ENCODE measurements at regions not wholly inside any gene's neighbourhood (a gene's known extent, or its start where the extent isn't known, plus 50 kb on each side); places are given as distances from the start of the nearest gene placed in this dataset.
"Not testable (repeated sequence)": the region's sequence is repeated elsewhere in the genome, so short reads cannot be mapped to it uniquely, and the experiment has no call there.

- DNase-seq: not testable (repeated sequence)
Measured at GRCh38 chr4:128646893-128647292, 162.6 kb upstream of the JADE1 start.

GRCh38 chr4:128644693-128645654 lies 164.5 kb upstream of the JADE1 start:
- not testable (repeated sequence) for DNase-seq

- DNase-seq: not testable (repeated sequence)
Measured at GRCh38 chr4:128644107-128644506, 165.4 kb upstream of the JADE1 start.

GRCh38 chr4:128641566-128641965 lies 167.9 kb upstream of the JADE1 start:
- not testable (repeated sequence) for DNase-seq

- DNase-seq: no peak
Measured at GRCh38 chr4:128639541-128640270, 169.8 kb upstream of the JADE1 start.

- DNase-seq: no peak
Measured at GRCh38 chr4:128636906-128637305, 172.6 kb upstream of the JADE1 start.

- DNase-seq: no peak
Measured at GRCh38 chr4:128635955-128636560, 173.4 kb upstream of the JADE1 start.

GRCh38 chr4:128635141-128635954 lies 174.2 kb upstream of the JADE1 start:
- DNase-seq: no peak

GRCh38 chr4:128633067-128633466 lies 176.4 kb upstream of the JADE1 start:
- no peak for DNase-seq

GRCh38 chr4:128630871-128631270 lies 178.6 kb upstream of the JADE1 start:
- no peak for DNase-seq

- DNase-seq: no peak
Measured at GRCh38 chr4:128623508-128624215, 185.8 kb upstream of the JADE1 start.

- DNase-seq: not testable (repeated sequence)
Measured at GRCh38 chr4:128620279-128620965, 189.1 kb upstream of the JADE1 start.

GRCh38 chr4:128615197-128615596 lies 194.3 kb upstream of the JADE1 start:
- no peak for DNase-seq

- DNase-seq: no peak
Measured at GRCh38 chr4:128608006-128608405, 201.5 kb upstream of the JADE1 start.

GRCh38 chr4:128606173-128606572 lies 203.3 kb upstream of the JADE1 start:
- no peak for DNase-seq

- no peak for DNase-seq
Measured at GRCh38 chr4:128604840-128605239, 204.7 kb upstream of the JADE1 start.

- no peak for DNase-seq
Measured at GRCh38 chr4:128604204-128604603, 205.3 kb upstream of the JADE1 start.

GRCh38 chr4:128603081-128603480 lies 206.4 kb upstream of the JADE1 start:
- DNase-seq: no peak

- no peak for DNase-seq
Measured at GRCh38 chr4:128601991-128602695, 207.4 kb upstream of the JADE1 start.

Measured in activated naive CD4-positive, alpha-beta T cell (primary cell).